SU-DHL-6 (cell line): ENCODE measurements at regions not wholly inside any gene's neighbourhood (a gene's known extent, or its start where the extent isn't known, plus 50 kb on each side); places are given as distances from the start of the nearest gene placed in this dataset.
"Not testable (repeated sequence)": the region's sequence is repeated elsewhere in the genome, so short reads cannot be mapped to it uniquely, and the experiment has no call there.

ENCODE experiments used
- H2AFZ ChIP-seq: fragments of 200-600 bp; sonication (generic); 2 replicates; pipeline ENCODE4 v1.6.1; 2014; ENCODE audit warnings: low read depth, mild to moderate bottlenecking, moderate library complexity, mixed read lengths, antibody characterized with exemption, low read length; ENCODE audit not compliant: severe bottlenecking
- H3F3A ChIP-seq: fragments of 200-600 bp; shearing (Covaris generic); 2 replicates; pipeline ENCODE4 v1.6.0; 2016; ENCODE audit warnings: antibody characterized with exemption, mild to moderate bottlenecking; ENCODE audit not compliant: insufficient read depth
- H3K27ac ChIP-seq: fragments of 200-600 bp; sonication (generic); 2 replicates; pipeline ENCODE4 v1.5.1; 2016; ENCODE audit warnings: low read depth, mild to moderate bottlenecking, low read length, moderate library complexity, mixed read lengths
- H3K27me3 ChIP-seq: fragments of 200-600 bp; sonication (generic), shearing (Covaris generic); 2 replicates; pipeline ENCODE4 v1.6.0; 2014; ENCODE audit warnings: mild to moderate bottlenecking, low read length
- H3K36me3 ChIP-seq: fragments of 200-600 bp; sonication (generic); 2 replicates; pipeline ENCODE4 v1.6.1; 2014; ENCODE audit warnings: mild to moderate bottlenecking, low read length, mixed read lengths
- H3K4me2 ChIP-seq: fragments of 300-600, 200-600 bp; shearing (Covaris generic), sonication (generic); 2 replicates; pipeline ENCODE4 v1.6.0; 2014; ENCODE audit warnings: low read length, low read depth, mild to moderate bottlenecking; ENCODE audit not compliant: poor library complexity, severe bottlenecking
- H3K4me3 ChIP-seq: fragments of 200-600 bp; sonication (generic); 2 replicates; pipeline ENCODE4 v1.5.1; 2014; ENCODE audit warnings: antibody characterized with exemption, low read length, mild to moderate bottlenecking, mixed read lengths; ENCODE audit not compliant: insufficient read depth, poor library complexity, severe bottlenecking
- H3K79me2 ChIP-seq: fragments of 200-600 bp; sonication (generic); 2 replicates; pipeline ENCODE4 v1.6.1; 2014; ENCODE audit warnings: mild to moderate bottlenecking, low read length, moderate library complexity; ENCODE audit not compliant: insufficient read depth
- H3K9ac ChIP-seq: fragments of 200-600 bp; sonication (generic); 2 replicates; pipeline ENCODE4 v1.7.0; 2014; ENCODE audit warnings: mild to moderate bottlenecking, low read length
- H3K9me2 ChIP-seq: fragments of 200-600 bp; sonication (generic); replicated peaks from 2 replicates; pipeline ENCODE4 v1.6.1; 2014; ENCODE audit warnings: low read length; ENCODE audit not compliant: insufficient read depth
- H3K9me3 ChIP-seq: fragments of 200-600 bp; sonication (generic); 2 replicates; pipeline ENCODE4 v1.6.1; 2014; ENCODE audit warnings: low read length, mixed read lengths; ENCODE audit not compliant: insufficient read depth
- H4K20me1 ChIP-seq: fragments of 200-600 bp; sonication (generic); 2 replicates; pipeline ENCODE4 v1.6.1; 2014; ENCODE audit warnings: low read depth, mild to moderate bottlenecking, antibody characterized with exemption, low read length, moderate library complexity, mixed read lengths
- CTCF ChIP-seq: fragments of 200-600 bp; sonication (generic); IDR thresholded peaks from one replicate; pipeline ENCODE4 v1.5.1; 2017; ENCODE audit warnings: antibody characterized with exemption, mild to moderate bottlenecking, low read length, moderate library complexity; ENCODE audit not compliant: insufficient read depth, poor library complexity, severe bottlenecking
- EZH2phosphoT487 ChIP-seq: fragments of 200-600 bp; sonication (generic), shearing (Covaris generic); conservative IDR thresholded peaks from 2 replicates; pipeline ENCODE4 v1.6.1; 2018; ENCODE audit warnings: mild to moderate bottlenecking, antibody characterized with exemption, low read length, moderate library complexity, mixed read lengths

- no peaks in the 10 kb centered on the region for H3K36me3 ChIP-seq
- no peak overlapping the region for H3K27ac ChIP-seq
- no peaks in the 10 kb centered on the region for H3K9me2 ChIP-seq
- H3K4me2 ChIP-seq = no peak overlapping the region
- no peak overlapping the region for H2AFZ ChIP-seq
- H3K27me3 ChIP-seq = no peaks in the 10 kb centered on the region
- H4K20me1 ChIP-seq = no peaks in the 10 kb centered on the region
- H3K79me2 ChIP-seq = no peaks in the 10 kb centered on the region
- H3K9ac ChIP-seq = no peak overlapping the region
- H3K4me3 ChIP-seq = no peak overlapping the region
- H3K9me3 ChIP-seq = no peaks in the 10 kb centered on the region
- no peaks in the 10 kb centered on the region for H3F3A ChIP-seq
- TF ChIP-seq CTCF (no peak), EZH2phosphoT487 (no peak)
Measured at GRCh38 chr1:104259481-104259880, 509.8 kb downstream of the AMY1C start.

- H3K4me2 ChIP-seq, H4K20me1 ChIP-seq, H2AFZ ChIP-seq, H3K9me3 ChIP-seq, H3K79me2 ChIP-seq, H3K9ac ChIP-seq, H3K4me3 ChIP-seq, H3K27me3 ChIP-seq, H3K36me3 ChIP-seq, H3F3A ChIP-seq, H3K9me2 ChIP-seq, H3K27ac ChIP-seq: not testable (repeated sequence)
Measured at GRCh38 chr1:104263110-104263509, 513.4 kb downstream of the AMY1C start.

GRCh38 chr1:104264521-104264920 is 514.8 kb downstream of the AMY1C start:
- no peak overlapping the region for H3K4me2 ChIP-seq
- no peaks in the 10 kb centered on the region for H3K9me3 ChIP-seq
- no peak overlapping the region for H3K4me3 ChIP-seq
- H3K27ac ChIP-seq = no peak overlapping the region
- TF ChIP-seq EZH2phosphoT487 (no peak), CTCF (no peak)
- H3K27me3 ChIP-seq = no peaks in the 10 kb centered on the region
- no peaks in the 10 kb centered on the region for H4K20me1 ChIP-seq
- no peak overlapping the region for H3K9ac ChIP-seq
- H3K36me3 ChIP-seq = no peaks in the 10 kb centered on the region
- no peak overlapping the region for H2AFZ ChIP-seq
- H3F3A ChIP-seq = no peaks in the 10 kb centered on the region
- H3K79me2 ChIP-seq = no peaks in the 10 kb centered on the region
- no peaks in the 10 kb centered on the region for H3K9me2 ChIP-seq

GRCh38 chr1:104265163-104265562 is 515.5 kb downstream of the AMY1C start:
- TF ChIP-seq EZH2phosphoT487 (no peak), CTCF (no peak)
- Histone ChIP-seq H3K9me3 (no peaks in the 10 kb centered on the region), H3K36me3 (no peaks in the 10 kb centered on the region), H3F3A (no peaks in the 10 kb centered on the region), H3K27me3 (no peaks in the 10 kb centered on the region), H3K9me2 (no peaks in the 10 kb centered on the region), H2AFZ (no peak overlapping the region), H3K4me2 (no peak overlapping the region), H4K20me1 (no peaks in the 10 kb centered on the region), H3K79me2 (no peaks in the 10 kb centered on the region), H3K27ac (no peak overlapping the region), H3K4me3 (no peak overlapping the region), H3K9ac (no peak overlapping the region)
